HG03159 (cell line): ENCODE measurements at regions not wholly inside any gene's neighbourhood (a gene's known extent, or its start where the extent isn't known, plus 50 kb on each side); places are given as distances from the start of the nearest gene placed in this dataset.
"Not testable (repeated sequence)": the region's sequence is repeated elsewhere in the genome, so short reads cannot be mapped to it uniquely, and the experiment has no call there.

Source experiments
- ATAC-seq: cut with Tn5 transposase; IDR thresholded peaks from one replicate; pipeline ENCODE4 v1.9.1; 2021; ENCODE audit warnings: mild to moderate bottlenecking, moderate library complexity; ENCODE audit not compliant: unreplicated experiment

DNA sequence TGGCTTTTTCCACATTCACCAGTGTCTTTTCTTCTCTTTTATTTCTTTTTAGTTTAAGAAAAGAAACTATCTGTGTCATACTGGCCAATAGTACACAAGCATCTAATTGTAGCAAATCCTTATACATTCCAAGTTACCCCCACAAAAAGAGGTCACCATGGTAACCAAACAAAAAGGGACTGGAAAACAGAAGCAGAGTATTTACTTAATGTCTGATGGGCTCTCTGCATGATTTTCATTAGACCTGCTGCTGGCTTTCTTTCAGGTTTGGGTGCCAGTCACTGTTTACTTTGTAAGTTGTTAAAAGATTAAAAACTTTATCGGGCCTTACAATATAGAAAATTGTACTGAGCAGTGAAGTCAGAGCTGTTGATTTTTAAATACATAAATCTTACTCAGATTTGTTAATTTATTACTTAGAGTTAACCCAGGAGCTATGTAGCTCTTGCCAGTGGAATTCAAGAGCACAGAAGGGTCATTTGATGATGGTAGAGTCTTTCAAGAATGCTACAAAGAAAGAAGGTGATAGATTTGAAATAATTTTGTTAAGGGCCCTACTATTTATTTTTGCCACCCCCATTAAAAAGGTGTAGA lies 123.9 kb downstream of the BRMS1L start:
- no peak for ATAC-seq

DNA sequence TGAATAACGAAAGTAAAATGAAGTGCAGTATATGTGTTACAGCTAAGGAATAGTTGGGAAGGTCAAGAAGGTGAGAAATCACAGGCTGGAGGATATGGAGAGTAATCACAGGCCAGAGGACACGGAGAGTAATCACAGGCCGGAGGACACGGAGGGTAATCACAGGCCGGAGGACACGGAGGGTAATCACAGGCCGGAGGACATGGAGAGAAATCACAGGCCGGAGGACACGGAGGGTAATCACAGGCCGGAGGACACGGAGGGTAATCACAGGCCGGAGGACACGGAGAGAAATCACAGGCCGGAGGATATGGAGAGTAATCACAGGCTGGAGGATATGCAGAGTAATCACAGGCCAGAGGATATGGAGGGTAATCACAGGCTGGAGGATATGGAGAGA lies 121.8 kb downstream of the BRMS1L start:
- not testable (repeated sequence) for ATAC-seq

- peak; percentile 60 for ATAC-seq
Observed at GRCh38 chr14:35944847-35945246, 118.7 kb downstream of the BRMS1L start.

DNA sequence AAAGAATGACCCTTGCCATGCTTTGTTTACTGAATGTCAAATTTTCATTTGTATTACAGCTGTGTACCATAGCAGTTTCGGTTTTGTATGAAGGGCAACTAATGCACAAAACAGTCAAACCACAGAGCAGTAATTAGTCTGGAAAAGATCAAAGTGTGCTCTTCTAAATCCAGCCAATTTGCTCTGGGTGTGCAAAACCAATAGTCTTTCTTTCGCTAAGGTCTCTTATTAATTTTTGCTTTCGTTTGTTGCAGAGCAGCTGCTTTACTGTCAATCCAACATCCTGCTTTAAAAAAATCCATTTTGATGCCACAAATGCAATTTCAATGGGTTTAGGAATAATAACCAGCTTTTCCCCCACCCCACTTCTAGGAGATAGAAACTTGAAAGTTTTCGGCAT lies 114.2 kb downstream of the BRMS1L start:
- no peak for ATAC-seq

DNA sequence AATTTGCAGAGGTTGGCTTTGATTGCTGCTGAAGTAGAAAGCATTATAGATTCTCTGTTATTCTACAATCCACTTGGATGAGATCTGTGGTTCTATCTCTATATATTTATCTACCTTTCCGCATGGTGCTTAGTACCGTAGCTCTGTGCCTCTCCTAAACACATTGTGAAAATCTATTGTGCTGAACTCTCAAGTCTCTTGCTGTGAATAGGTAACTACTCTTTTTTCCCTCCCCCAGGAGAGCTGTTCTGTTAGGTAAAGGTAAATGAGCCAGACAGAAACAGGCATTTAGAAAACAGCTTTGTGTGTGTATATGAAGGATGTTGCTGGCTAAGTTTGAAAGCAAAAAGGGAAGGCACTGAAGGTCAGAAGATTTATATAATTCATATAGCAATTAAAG lies 112.6 kb downstream of the BRMS1L start:
- no peak for ATAC-seq

DNA sequence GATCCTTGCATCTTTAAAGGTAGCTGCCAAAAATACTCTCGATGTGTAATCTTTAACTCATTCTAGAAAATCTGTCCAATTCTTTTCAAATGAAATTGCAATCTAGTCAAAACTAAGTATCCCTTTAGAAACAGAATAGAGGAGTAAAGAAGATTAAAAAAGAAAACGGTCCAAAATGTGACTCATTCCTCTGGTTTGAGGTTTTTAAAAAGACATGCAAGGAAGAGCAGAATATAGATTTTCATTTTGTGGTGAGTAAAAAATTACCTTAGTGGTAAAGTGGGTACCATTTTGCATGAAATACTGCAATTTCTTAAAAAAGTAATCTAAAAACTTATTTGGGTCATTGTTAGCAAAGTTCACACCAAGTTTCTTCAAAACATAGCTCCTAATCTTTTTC lies 108.4 kb downstream of the BRMS1L start:
- peak; percentile 59 for ATAC-seq

- peak; percentile 50 for ATAC-seq
Observed at GRCh38 chr14:35932659-35933159, 106.6 kb downstream of the BRMS1L start.

DNA sequence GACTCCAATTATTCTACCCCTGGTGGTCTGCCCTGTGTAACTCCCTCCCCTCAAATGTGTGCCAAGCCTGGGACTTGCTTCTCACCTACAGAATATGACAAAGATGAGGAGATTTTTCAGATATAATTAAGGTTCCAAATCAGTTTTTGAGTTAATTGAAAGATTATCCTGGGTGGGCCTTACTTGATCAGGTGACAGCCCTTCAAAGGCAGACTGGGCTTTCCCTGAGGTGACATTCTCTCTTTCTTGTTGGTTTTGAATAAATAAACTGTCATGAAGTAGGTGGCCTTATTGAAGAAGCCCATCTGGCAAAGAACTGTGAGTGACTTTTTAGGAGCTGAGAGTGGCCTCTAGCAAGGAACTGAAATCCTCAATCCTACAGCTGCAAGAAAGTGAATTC lies 106.0 kb downstream of the BRMS1L start:
- no peak for ATAC-seq

DNA sequence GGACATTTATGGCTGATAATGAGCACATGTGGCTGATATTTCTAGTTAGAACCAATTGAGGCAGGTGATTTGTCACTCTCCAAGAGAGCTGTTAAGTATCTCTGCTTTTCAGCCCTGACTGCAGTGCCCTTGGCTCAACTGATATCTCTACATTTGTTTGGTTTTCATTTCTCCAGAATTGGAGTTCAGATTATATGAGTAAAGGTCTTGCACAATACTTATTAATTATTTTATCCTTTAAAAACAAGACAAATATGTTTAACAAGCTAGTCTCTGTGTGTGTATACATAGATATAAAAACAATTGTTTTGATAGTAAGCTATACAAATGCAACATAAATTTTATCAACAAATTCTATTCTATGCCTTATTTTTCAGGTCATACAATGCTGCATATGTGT lies 105.2 kb downstream of the BRMS1L start:
- no peak for ATAC-seq

DNA sequence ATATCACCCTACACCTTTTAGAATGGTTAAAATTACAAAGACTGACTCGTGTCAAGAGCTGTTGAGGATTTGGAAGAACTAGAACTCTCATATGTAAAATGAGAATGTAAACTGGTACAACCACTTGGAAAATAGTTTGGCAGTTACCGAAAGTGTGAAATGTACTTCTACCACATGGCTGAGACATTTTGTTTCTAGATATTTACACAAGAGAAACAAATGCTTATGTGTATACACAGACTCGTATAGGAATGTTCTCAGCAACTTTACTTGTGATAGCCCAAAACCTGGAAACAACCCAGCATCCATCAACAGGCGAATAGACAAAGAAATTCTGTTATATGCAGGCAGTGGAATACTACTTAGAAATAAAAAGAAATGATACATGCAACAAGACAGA lies 103.0 kb downstream of the BRMS1L start:
- no peak for ATAC-seq

- ATAC-seq = no peak
Observed at GRCh38 chr14:35927727-35928126, 101.6 kb downstream of the BRMS1L start.

DNA sequence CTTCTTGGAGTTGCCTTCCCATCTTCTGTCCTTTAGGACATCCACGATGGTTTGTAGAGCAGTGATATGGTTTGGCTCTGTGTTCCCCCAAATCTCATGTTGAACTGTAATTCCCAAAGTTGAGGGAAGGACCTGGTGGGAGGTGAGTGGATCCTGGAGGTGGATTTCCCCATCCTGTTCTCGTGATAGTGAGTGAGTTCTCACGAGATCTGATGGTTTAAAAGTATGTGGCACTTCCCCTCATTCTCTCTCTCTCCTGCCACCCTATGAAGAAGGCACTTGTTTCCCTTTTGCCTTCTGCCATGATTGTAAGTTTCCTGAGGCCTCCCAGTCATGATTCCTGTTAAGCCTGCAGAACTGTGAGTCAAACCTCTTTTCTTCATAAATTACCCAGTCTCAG lies 99.2 kb downstream of the BRMS1L start:
- no peak for ATAC-seq

GRCh38 chr14:35922590-35922989 lies 96.5 kb downstream of the BRMS1L start:
- not testable (repeated sequence) for ATAC-seq

GRCh38 chr14:35921745-35922144 lies 95.6 kb downstream of the BRMS1L start:
- no peak for ATAC-seq
